ENCODE measurements at regions not wholly inside any gene's neighbourhood (a gene's known extent, or its start where the extent isn't known, plus 50 kb on each side); places are given as distances from the start of the nearest gene placed in this dataset.

- no peak for TF ChIP-seq ZNF133 (tag by site-specific recombination; IDR thresholded peaks at IDR 0.05)
- no peak for TF ChIP-seq WT1 (tag by site-specific recombination; IDR thresholded peaks at IDR 0.05)
- no peak for TF ChIP-seq ZNF785 (tag by site-specific recombination; IDR thresholded peaks at IDR 0.05)
- TF ChIP-seq ZNF449 (tag by site-specific recombination; IDR thresholded peaks at IDR 0.05): no peak
- no peak for TF ChIP-seq ZNF223 (tag by site-specific recombination; IDR thresholded peaks at IDR 0.05)
- no peak for TF ChIP-seq ZNF426 (tag by site-specific recombination; IDR thresholded peaks at IDR 0.05)
- TF ChIP-seq BCL11A (tag by site-specific recombination; IDR thresholded peaks at IDR 0.05; ENCODE audit: low read depth): no peak
- TF ChIP-seq ZNF292 (tag by site-specific recombination; IDR thresholded peaks at IDR 0.05; ENCODE audit: borderline replicate concordance, low read depth): no peak
- no peak for TF ChIP-seq ZNF324 (tag by site-specific recombination; IDR thresholded peaks at IDR 0.05)
- TF ChIP-seq PRDM4 (tag by site-specific recombination; IDR thresholded peaks at IDR 0.05): no peak
- no peak for TF ChIP-seq ZNF169 (tag by site-specific recombination; IDR thresholded peaks at IDR 0.05)
- TF ChIP-seq ZNF416 (tag by site-specific recombination; IDR thresholded peaks at IDR 0.05): no peak
- no peak for TF ChIP-seq ZNF654 (tag by site-specific recombination; IDR thresholded peaks at IDR 0.05; ENCODE audit: low read depth)
- TF ChIP-seq ZIC2 (tag by site-specific recombination; IDR thresholded peaks at IDR 0.05): no peak
- TF ChIP-seq SP3 (tag by site-specific recombination; IDR thresholded peaks at IDR 0.05): no peak
- CTCF ChIA-PET: no interaction called here
- Histone ChIP-seq H3K27ac (ENCODE audit: extremely low read depth, low read depth, low read length) (no peak overlapping the region), H3K4me3 (ENCODE audit: low read depth, low read length) (no peak overlapping the region), H3K9me3 (ENCODE audit: control insufficient read depth, insufficient read depth, low read depth, low read length) (no peaks in the 10 kb centered on the region), H3K36me3 (ENCODE audit: control insufficient read depth in 2 of 2, insufficient read depth in 1 of 2, low read length in 2 of 2) (no peaks in the 10 kb centered on the region), H3K4me1 (ENCODE audit: control insufficient read depth, insufficient read depth, low read length) (no peaks in the 10 kb centered on the region)
- POLR2A ChIA-PET: no interaction called here
These were observed 596.1 kb upstream of the ZEB2 start for GRCh38 chr2:145116056-145116455.

- POLR2A ChIA-PET: no interaction called here
- Histone ChIP-seq H3K36me3 (ENCODE audit: control insufficient read depth in 2 of 2, insufficient read depth in 1 of 2, low read length in 2 of 2) (no peaks in the 10 kb centered on the region), H3K9me3 (ENCODE audit: control insufficient read depth, insufficient read depth, low read depth, low read length) (no peaks in the 10 kb centered on the region), H3K4me1 (ENCODE audit: control insufficient read depth, insufficient read depth, low read length) (no peaks in the 10 kb centered on the region), H3K4me3 (ENCODE audit: low read depth, low read length) (no peak overlapping the region), H3K27ac (ENCODE audit: extremely low read depth, low read depth, low read length) (no peak overlapping the region)
- CTCF ChIA-PET: no interaction called here
- no peak for TF ChIP-seq GFI1B (tag by site-specific recombination; IDR thresholded peaks at IDR 0.05)
- TF ChIP-seq ZNF473 (tag by site-specific recombination; IDR thresholded peaks at IDR 0.05): no peak
- TF ChIP-seq OVOL3 (tag by site-specific recombination; IDR thresholded peaks at IDR 0.05): no peak
- no peak for TF ChIP-seq ZNF623 (tag by site-specific recombination; IDR thresholded peaks at IDR 0.05)
- no peak for TF ChIP-seq GLI2 (tag by site-specific recombination; IDR thresholded peaks at IDR 0.05; ENCODE audit: borderline replicate concordance, low read depth)
- TF ChIP-seq ZNF354C (tag by site-specific recombination; IDR thresholded peaks at IDR 0.05; ENCODE audit: borderline replicate concordance, low read depth): no peak
- TF ChIP-seq PRDM4 (tag by site-specific recombination; IDR thresholded peaks at IDR 0.05): no peak
- TF ChIP-seq GLI4 (tag by site-specific recombination; IDR thresholded peaks at IDR 0.05): no peak
- TF ChIP-seq, protein P1, sequence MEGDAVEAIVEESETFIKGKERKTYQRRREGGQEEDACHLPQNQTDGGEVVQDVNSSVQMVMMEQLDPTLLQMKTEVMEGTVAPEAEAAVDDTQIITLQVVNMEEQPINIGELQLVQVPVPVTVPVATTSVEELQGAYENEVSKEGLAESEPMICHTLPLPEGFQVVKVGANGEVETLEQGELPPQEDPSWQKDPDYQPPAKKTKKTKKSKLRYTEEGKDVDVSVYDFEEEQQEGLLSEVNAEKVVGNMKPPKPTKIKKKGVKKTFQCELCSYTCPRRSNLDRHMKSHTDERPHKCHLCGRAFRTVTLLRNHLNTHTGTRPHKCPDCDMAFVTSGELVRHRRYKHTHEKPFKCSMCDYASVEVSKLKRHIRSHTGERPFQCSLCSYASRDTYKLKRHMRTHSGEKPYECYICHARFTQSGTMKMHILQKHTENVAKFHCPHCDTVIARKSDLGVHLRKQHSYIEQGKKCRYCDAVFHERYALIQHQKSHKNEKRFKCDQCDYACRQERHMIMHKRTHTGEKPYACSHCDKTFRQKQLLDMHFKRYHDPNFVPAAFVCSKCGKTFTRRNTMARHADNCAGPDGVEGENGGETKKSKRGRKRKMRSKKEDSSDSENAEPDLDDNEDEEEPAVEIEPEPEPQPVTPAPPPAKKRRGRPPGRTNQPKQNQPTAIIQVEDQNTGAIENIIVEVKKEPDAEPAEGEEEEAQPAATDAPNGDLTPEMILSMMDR (tag by site-specific recombination; IDR thresholded peaks at IDR 0.05): no peak
- TF ChIP-seq, protein P2, sequence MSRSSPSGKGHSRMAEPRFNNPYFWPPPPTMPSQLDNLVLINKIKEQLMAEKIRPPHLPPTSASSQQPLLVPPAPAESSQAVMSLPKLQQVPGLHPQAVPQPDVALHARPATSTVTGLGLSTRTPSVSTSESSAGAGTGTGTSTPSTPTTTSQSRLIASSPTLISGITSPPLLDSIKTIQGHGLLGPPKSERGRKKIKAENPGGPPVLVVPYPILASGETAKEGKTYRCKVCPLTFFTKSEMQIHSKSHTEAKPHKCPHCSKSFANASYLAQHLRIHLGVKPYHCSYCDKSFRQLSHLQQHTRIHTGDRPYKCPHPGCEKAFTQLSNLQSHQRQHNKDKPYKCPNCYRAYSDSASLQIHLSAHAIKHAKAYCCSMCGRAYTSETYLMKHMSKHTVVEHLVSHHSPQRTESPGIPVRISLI (tag by site-specific recombination; IDR thresholded peaks at IDR 0.05): no peak
- no peak for TF ChIP-seq ZNF558 (tag by site-specific recombination; IDR thresholded peaks at IDR 0.05)
- no peak for TF ChIP-seq BCL11B (tag by site-specific recombination; IDR thresholded peaks at IDR 0.05; ENCODE audit: low read depth)
- TF ChIP-seq, protein P3, sequence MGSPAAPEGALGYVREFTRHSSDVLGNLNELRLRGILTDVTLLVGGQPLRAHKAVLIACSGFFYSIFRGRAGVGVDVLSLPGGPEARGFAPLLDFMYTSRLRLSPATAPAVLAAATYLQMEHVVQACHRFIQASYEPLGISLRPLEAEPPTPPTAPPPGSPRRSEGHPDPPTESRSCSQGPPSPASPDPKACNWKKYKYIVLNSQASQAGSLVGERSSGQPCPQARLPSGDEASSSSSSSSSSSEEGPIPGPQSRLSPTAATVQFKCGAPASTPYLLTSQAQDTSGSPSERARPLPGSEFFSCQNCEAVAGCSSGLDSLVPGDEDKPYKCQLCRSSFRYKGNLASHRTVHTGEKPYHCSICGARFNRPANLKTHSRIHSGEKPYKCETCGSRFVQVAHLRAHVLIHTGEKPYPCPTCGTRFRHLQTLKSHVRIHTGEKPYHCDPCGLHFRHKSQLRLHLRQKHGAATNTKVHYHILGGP (tag by site-specific recombination; IDR thresholded peaks at IDR 0.05): no peak
These were observed 594.8 kb upstream of the ZEB2 start for GRCh38 chr2:145114726-145115125.

Measured in HEK293 (cell line).